ENCODE measurements at regions not wholly inside any gene's neighbourhood (a gene's known extent, or its start where the extent isn't known, plus 50 kb on each side); places are given as distances from the start of the nearest gene placed in this dataset.

- no peak overlapping the region for H3K9ac ChIP-seq
- H3K79me2 ChIP-seq (ENCODE audit: insufficient read depth), result no peaks in the 10 kb centered on the region
- no peaks in the 10 kb centered on the region for H3K9me2 ChIP-seq (ENCODE audit: insufficient read depth)
- 6 to 7% methylated on average over 5 of the region's 5 CpGs for WGBS, 2 experiments (ENCODE audit: low coverage in 1 of 2, low lambda C conversion rate in 2 of 2, missing lambda C conversion rate in 2 of 2)
- H3F3A ChIP-seq (ENCODE audit: insufficient read depth), result peaks cover 14% of the 10 kb centered on the region; the same call in 1 of the 2 replicates
- no peaks in the 10 kb centered on the region for H3K9me3 ChIP-seq (ENCODE audit: low read depth)
- peaks cover 25% of the 10 kb centered on the region for H3K4me1 ChIP-seq (ENCODE audit: insufficient read depth)
- no peak overlapping the region for H3K27ac ChIP-seq
- H4K20me1 ChIP-seq (ENCODE audit: insufficient read depth), result no peaks in the 10 kb centered on the region
- peak overlapping the region; percentile 45 for H2AFZ ChIP-seq
- in situ Hi-C loops (cut with MboI), result no loop called here
- DNase-seq, result no peak
- H3K36me3 ChIP-seq (ENCODE audit: low read depth), result no peaks in the 10 kb centered on the region
- H3K4me3 ChIP-seq, result 0 out of 2 replicates have a peak overlapping the region, but pooled peaks have one; percentile 9
- H3K27me3 ChIP-seq (replicated peaks; ENCODE audit: insufficient read depth), result no peaks in the 10 kb centered on the region
- peak overlapping the region; percentile 33 for H3K4me2 ChIP-seq (ENCODE audit: unreplicated experiment)
- no peak for TF ChIP-seq EZH2phosphoT487 (IDR thresholded peaks at IDR 0.05; ENCODE audit: insufficient read depth, low read depth)
- no peak for TF ChIP-seq EZH2 (IDR thresholded peaks at IDR 0.05; ENCODE audit: insufficient read depth, poor library complexity, severe bottlenecking)
Observed at GRCh38 chr4:33052241-33052640, 2332.1 kb downstream of the PCDH7 start.

GRCh38 chr4:33054161-33054560 lies 2334.0 kb downstream of the PCDH7 start:
- TF ChIP-seq EZH2phosphoT487 (IDR thresholded peaks at IDR 0.05; ENCODE audit: insufficient read depth, low read depth) (no peak), EZH2 (IDR thresholded peaks at IDR 0.05; ENCODE audit: insufficient read depth, poor library complexity, severe bottlenecking) (no peak)
- H3K4me3 ChIP-seq, result peak overlapping the region; percentile 12; the same call in 1 of the 2 replicates
- no peaks in the 10 kb centered on the region for H3K9me3 ChIP-seq (ENCODE audit: low read depth)
- no peaks in the 10 kb centered on the region for H3K79me2 ChIP-seq (ENCODE audit: insufficient read depth)
- H3K27me3 ChIP-seq (replicated peaks; ENCODE audit: insufficient read depth), result no peaks in the 10 kb centered on the region
- no peaks in the 10 kb centered on the region for H3K9me2 ChIP-seq (ENCODE audit: insufficient read depth)
- H3F3A ChIP-seq (ENCODE audit: insufficient read depth), result peaks cover 14% of the 10 kb centered on the region; the same call in 1 of the 2 replicates
- peak overlapping the region; percentile 51 for H3K4me2 ChIP-seq (ENCODE audit: unreplicated experiment)
- DNase-seq, result peak; percentile 51
- in situ Hi-C loops (cut with MboI), result no loop called here
- H2AFZ ChIP-seq, result peak overlapping the region; percentile 28; the same call in 1 of the 2 replicates
- peaks cover 25% of the 10 kb centered on the region for H3K4me1 ChIP-seq (ENCODE audit: insufficient read depth)
- no peaks in the 10 kb centered on the region for H4K20me1 ChIP-seq (ENCODE audit: insufficient read depth)
- no peaks in the 10 kb centered on the region for H3K36me3 ChIP-seq (ENCODE audit: low read depth)
- no peak overlapping the region for H3K9ac ChIP-seq
- peak overlapping the region; percentile 19 for H3K27ac ChIP-seq

GRCh38 chr4:33054656-33055196 lies 2334.6 kb downstream of the PCDH7 start:
- Histone ChIP-seq H3K9me3 (ENCODE audit: low read depth) (no peaks in the 10 kb centered on the region), H3K4me1 (ENCODE audit: insufficient read depth) (peaks cover 25% of the 10 kb centered on the region), H4K20me1 (ENCODE audit: insufficient read depth) (no peaks in the 10 kb centered on the region), H3K9me2 (ENCODE audit: insufficient read depth) (no peaks in the 10 kb centered on the region; the same call in 1 of the 2 replicates), H3K36me3 (ENCODE audit: low read depth) (no peaks in the 10 kb centered on the region), H3K9ac (no peak overlapping the region), H3K79me2 (ENCODE audit: insufficient read depth) (no peaks in the 10 kb centered on the region), H3K4me3 (peak overlapping the region; percentile 12; the same call in 1 of the 2 replicates), H3K4me2 (ENCODE audit: unreplicated experiment) (peak overlapping the region; percentile 51), H3K27ac (peak overlapping the region; percentile 19), H2AFZ (peak overlapping the region; percentile 28), H3K27me3 (replicated peaks; ENCODE audit: insufficient read depth) (no peaks in the 10 kb centered on the region), H3F3A (ENCODE audit: insufficient read depth) (peaks cover 14% of the 10 kb centered on the region; the same call in 1 of the 2 replicates)
- in situ Hi-C loops (cut with MboI), result no loop called here
- no peak for DNase-seq
- TF ChIP-seq EZH2phosphoT487 (IDR thresholded peaks at IDR 0.05; ENCODE audit: insufficient read depth, low read depth) (no peak), EZH2 (IDR thresholded peaks at IDR 0.05; ENCODE audit: insufficient read depth, poor library complexity, severe bottlenecking) (no peak)
- 10 to 11% methylated on average over 3 of the region's 3 CpGs for WGBS, 2 experiments (ENCODE audit: low coverage in 1 of 2, low lambda C conversion rate in 2 of 2, missing lambda C conversion rate in 2 of 2)

- Histone ChIP-seq H3K79me2 (ENCODE audit: insufficient read depth) (no peaks in the 10 kb centered on the region), H2AFZ (no peak overlapping the region), H3K9me2 (ENCODE audit: insufficient read depth) (no peaks in the 10 kb centered on the region; the same call in 1 of the 2 replicates), H3K9ac (no peak overlapping the region), H3K36me3 (ENCODE audit: low read depth) (no peaks in the 10 kb centered on the region), H3K27ac (no peak overlapping the region), H3K4me1 (ENCODE audit: insufficient read depth) (peaks cover 36% of the 10 kb centered on the region), H3K4me2 (ENCODE audit: unreplicated experiment) (no peak overlapping the region), H3K9me3 (ENCODE audit: low read depth) (no peaks in the 10 kb centered on the region), H3K4me3 (no peak overlapping the region), H3F3A (ENCODE audit: insufficient read depth) (peaks cover 20% of the 10 kb centered on the region), H3K27me3 (replicated peaks; ENCODE audit: insufficient read depth) (no peaks in the 10 kb centered on the region), H4K20me1 (ENCODE audit: insufficient read depth) (no peaks in the 10 kb centered on the region)
- no peak for TF ChIP-seq EZH2 (IDR thresholded peaks at IDR 0.05; ENCODE audit: insufficient read depth, poor library complexity, severe bottlenecking)
- no peak for TF ChIP-seq EZH2phosphoT487 (IDR thresholded peaks at IDR 0.05; ENCODE audit: insufficient read depth, low read depth)
- in situ Hi-C loops (cut with MboI), result no loop called here
- DNase-seq, result no peak
- 78 to 81% methylated on average over 1 of the region's 1 CpG for WGBS, 2 experiments (ENCODE audit: low coverage in 1 of 2, low lambda C conversion rate in 2 of 2, missing lambda C conversion rate in 2 of 2)
Observed at GRCh38 chr4:33057736-33058135, 2337.6 kb downstream of the PCDH7 start.

- H3K4me1 ChIP-seq (ENCODE audit: insufficient read depth), result peaks cover 43% of the 10 kb centered on the region
- no peak overlapping the region for H3K27ac ChIP-seq
- H2AFZ ChIP-seq, result no peak overlapping the region
- no peaks in the 10 kb centered on the region for H3K79me2 ChIP-seq (ENCODE audit: insufficient read depth)
- in situ Hi-C loops (cut with MboI), result no loop called here
- TF ChIP-seq EZH2 (IDR thresholded peaks at IDR 0.05; ENCODE audit: insufficient read depth, poor library complexity, severe bottlenecking) (no peak), EZH2phosphoT487 (IDR thresholded peaks at IDR 0.05; ENCODE audit: insufficient read depth, low read depth) (no peak)
- no peak overlapping the region for H3K4me2 ChIP-seq (ENCODE audit: unreplicated experiment)
- DNase-seq, result no peak
- no peak overlapping the region for H3K4me3 ChIP-seq
- H3F3A ChIP-seq (ENCODE audit: insufficient read depth), result peaks cover 29% of the 10 kb centered on the region
- H3K9ac ChIP-seq, result no peak overlapping the region
- no peaks in the 10 kb centered on the region for H3K27me3 ChIP-seq (replicated peaks; ENCODE audit: insufficient read depth)
- no peaks in the 10 kb centered on the region for H4K20me1 ChIP-seq (ENCODE audit: insufficient read depth)
- H3K9me2 ChIP-seq (ENCODE audit: insufficient read depth), result no peaks in the 10 kb centered on the region; the same call in 1 of the 2 replicates
- no peaks in the 10 kb centered on the region for H3K9me3 ChIP-seq (ENCODE audit: low read depth)
- no peaks in the 10 kb centered on the region for H3K36me3 ChIP-seq (ENCODE audit: low read depth)
Observed at GRCh38 chr4:33058998-33059397, 2338.8 kb downstream of the PCDH7 start.
